Lung (tissue), 11 donors: ENCODE measurements at regions not wholly inside any gene's neighbourhood (a gene's known extent, or its start where the extent isn't known, plus 50 kb on each side); places are given as distances from the start of the nearest gene placed in this dataset.

Experiments
- ATAC-seq: fragments of 200-7000 bp; cut with Tn5 transposase; one replicate; pipeline ENCODE4 v1.9.1; 2020; ENCODE audit warnings: moderate number of reproducible peaks; ENCODE audit not compliant: insufficient read depth, low FRiP score
- DNase-seq, 3 donors: peaks; one replicate each; pipeline ENCODE4 v3.0.0-alpha.2; 2013 to 2017
- H3K27ac ChIP-seq, 2 donors: one replicate each; pipeline ENCODE4 v1.5.1; 2013; ENCODE audit warnings: mild to moderate bottlenecking in 2 of 2, moderate library complexity in 2 of 2, control low read depth in 1 of 2, inconsistent platforms in 1 of 2, low read depth in 1 of 2, low read length in 1 of 2
- H3K27me3 ChIP-seq, 3 donors: one replicate each; pipeline ENCODE4 v1.5.1; 2013; ENCODE audit warnings: low read length in 2 of 3; ENCODE audit not compliant: control insufficient read depth in 3 of 3, insufficient read depth in 3 of 3
- H3K36me3 ChIP-seq, 4 donors: one replicate each; pipeline ENCODE4 v1.5.1; 2013; ENCODE audit warnings: low read length in 4 of 4, mild to moderate bottlenecking in 1 of 4, moderate library complexity in 1 of 4; ENCODE audit not compliant: control insufficient read depth in 4 of 4, insufficient read depth in 4 of 4
- H3K4me1 ChIP-seq, 5 donors: one replicate each; pipeline ENCODE4 v1.5.1; 2013; ENCODE audit warnings: low read length in 5 of 5, mild to moderate bottlenecking in 2 of 5, moderate library complexity in 1 of 5; ENCODE audit not compliant: control insufficient read depth in 5 of 5, insufficient read depth in 5 of 5
- H3K4me3 ChIP-seq: one replicate; pipeline ENCODE4 v1.5.1; 2013; ENCODE audit warnings: mild to moderate bottlenecking, control low read depth, moderate library complexity
- H3K9ac ChIP-seq, 2 donors: one replicate each; pipeline ENCODE4 v1.5.1; 2013; ENCODE audit warnings: low read length in 2 of 2, control low read depth in 1 of 2; ENCODE audit not compliant: insufficient read depth in 1 of 2
- H3K9me3 ChIP-seq, 4 donors: one replicate each; pipeline ENCODE4 v1.5.1; 2013; ENCODE audit warnings: low read length in 3 of 4, mild to moderate bottlenecking in 1 of 4, moderate library complexity in 1 of 4; ENCODE audit not compliant: control insufficient read depth in 4 of 4, insufficient read depth in 3 of 4
- CTCF ChIP-seq: IDR thresholded peaks from 2 replicates; pipeline ENCODE4 v1.5.1; 2012; ENCODE audit warnings: mild to moderate bottlenecking; ENCODE audit errors: control extremely low read depth, extremely low read depth
- WGBS, 2 donors: extraction: QIAGEN DNeasy Blood & Tissue Kit; methylation state at CpG; one replicate each; pipeline ENCODE4 v1.1.7; 2013; 5-methylcytosine and 5-hydroxymethylcytosine counted together
- donor health status: control.
- donor health status: control.
- donor health status: Bipolar disorder and iron deficiency.
- donor health status: healthy.
- donor health status: DM: yes; HTN: yes; CAD: no.

- no peaks in the 10 kb centered on the region for H3K9me3 ChIP-seq
- DNase-seq (peak in 1 of 3 donors; percentile 50), ATAC-seq (no peak)
- no peaks in the 10 kb centered on the region for H3K36me3 ChIP-seq
- H3K9ac ChIP-seq, result no peak overlapping the region
- H3K27me3 ChIP-seq, result no peaks in the 10 kb centered on the region
- WGBS, 2 donors, result 69 to 84% methylated on average over 2 of the region's 2 CpGs
- no peak for TF ChIP-seq CTCF
- H3K4me1 ChIP-seq, result peaks cover 0 to 25% (median 20%) of the 10 kb centered on the region in 5 donors
- no peak overlapping the region for H3K27ac ChIP-seq
- no peak overlapping the region for H3K4me3 ChIP-seq
Measured at GRCh38 chr6:11637266-11637665, 99.7 kb downstream of the TMEM170B start.

GRCh38 chr6:11639376-11640235 lies 102.1 kb downstream of the TMEM170B start:
- Histone ChIP-seq H3K4me3 (no peak overlapping the region), H3K36me3 (no peaks in the 10 kb centered on the region), H3K27me3 (no peaks in the 10 kb centered on the region), H3K4me1 (peaks cover 0 to 23% (median 15%) of the 10 kb centered on the region in 5 donors), H3K9ac (no peak overlapping the region), H3K27ac (no peak overlapping the region), H3K9me3 (no peaks in the 10 kb centered on the region)
- ATAC-seq (no peak), DNase-seq (peak; percentile 24 to 84 (median 70))
- 85 to 86% methylated on average over 5 of the region's 5 CpGs for WGBS, 2 donors
- TF ChIP-seq CTCF, result no peak

- Histone ChIP-seq H3K9ac (no peak overlapping the region), H3K4me1 (peaks cover 0 to 23% (median 15%) of the 10 kb centered on the region in 5 donors), H3K4me3 (no peak overlapping the region), H3K36me3 (no peaks in the 10 kb centered on the region), H3K9me3 (no peaks in the 10 kb centered on the region), H3K27me3 (no peaks in the 10 kb centered on the region), H3K27ac (no peak overlapping the region)
- WGBS, 2 donors, result 78 to 86% methylated on average over 1 of the region's 1 CpG
- ATAC-seq, result no peak
- TF ChIP-seq CTCF, result no peak
- DNase-seq, result no peak
Measured at GRCh38 chr6:11640486-11640885, 102.9 kb downstream of the TMEM170B start.
